ENCODE measurements at regions not wholly inside any gene's neighbourhood (a gene's known extent, or its start where the extent isn't known, plus 50 kb on each side); places are given as distances from the start of the nearest gene placed in this dataset.

DNA sequence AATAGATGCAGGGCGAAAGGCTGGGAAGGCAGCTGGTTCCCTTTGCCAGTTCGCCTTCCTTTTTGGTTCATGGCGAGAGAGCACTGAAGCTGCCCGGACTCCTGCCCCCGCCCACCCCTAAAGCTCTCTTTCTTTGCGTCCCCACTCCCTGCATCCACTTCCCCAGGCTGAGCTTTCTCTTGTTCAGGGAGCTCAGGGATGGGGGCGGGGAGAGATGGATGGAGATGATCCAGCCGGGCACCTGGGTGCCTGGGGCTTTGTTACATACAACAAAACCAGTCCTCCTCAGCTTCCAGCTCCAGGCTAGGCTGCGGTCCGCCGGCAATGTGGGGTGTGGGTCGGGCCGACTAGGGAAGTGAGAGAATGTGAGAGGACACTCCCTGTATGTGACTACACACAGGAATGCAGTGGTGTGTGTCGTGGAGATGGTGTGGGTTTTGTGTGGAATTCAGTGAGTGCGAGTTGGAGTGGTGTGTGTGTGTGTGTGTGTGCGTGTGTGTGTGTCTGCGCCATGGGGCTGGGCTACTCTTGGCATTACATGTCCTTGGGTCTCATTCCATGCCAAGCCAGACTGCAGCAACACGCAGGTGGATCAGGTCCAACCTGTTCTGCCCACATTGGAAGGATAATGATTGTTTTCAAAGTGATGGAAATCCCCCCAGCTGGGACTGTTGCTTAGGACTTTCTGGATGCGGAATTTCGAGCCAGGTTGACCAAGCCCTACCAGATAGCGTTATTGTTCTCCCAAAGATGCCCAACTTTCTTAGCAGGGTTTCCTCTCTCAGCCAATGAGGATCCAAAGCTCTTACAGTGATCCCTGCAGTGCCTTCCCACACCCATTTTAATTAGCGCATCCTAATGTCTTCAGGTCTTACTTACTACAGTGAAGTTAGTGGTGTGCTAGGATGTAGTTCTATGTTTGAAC lies 149.4 kb upstream of the CHRDL1 start:
- TF ChIP-seq, protein P1, sequence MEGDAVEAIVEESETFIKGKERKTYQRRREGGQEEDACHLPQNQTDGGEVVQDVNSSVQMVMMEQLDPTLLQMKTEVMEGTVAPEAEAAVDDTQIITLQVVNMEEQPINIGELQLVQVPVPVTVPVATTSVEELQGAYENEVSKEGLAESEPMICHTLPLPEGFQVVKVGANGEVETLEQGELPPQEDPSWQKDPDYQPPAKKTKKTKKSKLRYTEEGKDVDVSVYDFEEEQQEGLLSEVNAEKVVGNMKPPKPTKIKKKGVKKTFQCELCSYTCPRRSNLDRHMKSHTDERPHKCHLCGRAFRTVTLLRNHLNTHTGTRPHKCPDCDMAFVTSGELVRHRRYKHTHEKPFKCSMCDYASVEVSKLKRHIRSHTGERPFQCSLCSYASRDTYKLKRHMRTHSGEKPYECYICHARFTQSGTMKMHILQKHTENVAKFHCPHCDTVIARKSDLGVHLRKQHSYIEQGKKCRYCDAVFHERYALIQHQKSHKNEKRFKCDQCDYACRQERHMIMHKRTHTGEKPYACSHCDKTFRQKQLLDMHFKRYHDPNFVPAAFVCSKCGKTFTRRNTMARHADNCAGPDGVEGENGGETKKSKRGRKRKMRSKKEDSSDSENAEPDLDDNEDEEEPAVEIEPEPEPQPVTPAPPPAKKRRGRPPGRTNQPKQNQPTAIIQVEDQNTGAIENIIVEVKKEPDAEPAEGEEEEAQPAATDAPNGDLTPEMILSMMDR (IDR thresholded peaks at IDR 0.05): no peak
- TF ChIP-seq EP300 (IDR thresholded peaks at IDR 0.05) (no peak), MAZ (IDR thresholded peaks at IDR 0.05; ENCODE audit: borderline replicate concordance, low read depth, low read length) (no peak)
